T-cell (primary cell): ENCODE measurements at regions not wholly inside any gene's neighbourhood (a gene's known extent, or its start where the extent isn't known, plus 50 kb on each side); places are given as distances from the start of the nearest gene placed in this dataset.

ENCODE experiments used
- ATAC-seq, 4 experiments: fragments of 200-7000 bp in 3 of 4; fragments of 150-1000 bp in 1 of 4; cut with Tn5 transposase; replicated peaks in 1 of 4; 1 replicate in 3 of 4; 2 replicates in 1 of 4; pipeline ENCODE4 v1.10.0; 2021; ENCODE audit warnings: moderate library complexity in 3 of 4, mild to moderate bottlenecking in 2 of 4, moderate number of reproducible peaks in 1 of 4
- CTCF ChIA-PET, 2 donors: fragments of 300-600 bp; sonication (Branson Sonifier 250); formaldehyde crosslinking; loops; one replicate each; lab custom pipeline; 2022; ENCODE audit warnings: antibody characterized with exemption in 2 of 2; lab: Charles Lee
- POLR2A ChIA-PET, 2 donors: fragments of 300-600 bp; sonication (Branson Sonifier 250); formaldehyde crosslinking; loops; one replicate each; lab custom pipeline; 2022; ENCODE audit warnings: antibody characterized with exemption in 2 of 2; lab: Charles Lee
- DNase-seq, 35 experiments: peaks; one replicate each; pipeline versions ENCODE4 v3.0.0 to v3.0.0-alpha.2; 2013 to 2023
- H3K27ac ChIP-seq: one replicate; pipeline ENCODE4 v1.5.1; 2013; ENCODE audit warnings: low read length
- H3K27me3 ChIP-seq, 2 experiments: replicated peaks in 1 of 2; 1 replicate in 1 of 2; 2 replicates in 1 of 2; pipeline versions ENCODE4 v1.6.1 to v1.7.0; 2013; ENCODE audit warnings: low read length in 1 of 2, mixed read lengths in 1 of 2; ENCODE audit not compliant: control insufficient read depth in 2 of 2, insufficient read depth in 2 of 2; ENCODE audit errors: extremely low read depth in 1 of 2
- H3K36me3 ChIP-seq, 2 donors: 1 replicate in 1 of 2; 2 replicates in 1 of 2; pipeline versions ENCODE4 v1.6.1 to v1.7.0; 2013; ENCODE audit warnings: low read length in 1 of 2; ENCODE audit not compliant: control insufficient read depth in 2 of 2, insufficient read depth in 1 of 2; ENCODE audit errors: extremely low read depth in 1 of 2
- H3K4me1 ChIP-seq, 2 experiments: 1 replicate in 1 of 2; 2 replicates in 1 of 2; pipeline versions ENCODE4 v1.6.1 to v1.7.0; 2013; ENCODE audit warnings: low read length in 2 of 2, mixed read lengths in 1 of 2; ENCODE audit not compliant: insufficient read depth in 2 of 2, control insufficient read depth in 1 of 2; ENCODE audit errors: extremely low read depth in 1 of 2
- H3K4me3 ChIP-seq, 2 donors: 1 replicate in 1 of 2; 2 replicates in 1 of 2; pipeline versions ENCODE4 v1.5.1 to v1.7.0; 2013; ENCODE audit warnings: mild to moderate bottlenecking in 2 of 2, low read length in 1 of 2, moderate library complexity in 1 of 2; ENCODE audit not compliant: control insufficient read depth in 1 of 2; ENCODE audit errors: extremely low read depth in 1 of 2
- H3K9me3 ChIP-seq: 2 replicates; pipeline ENCODE4 v1.7.0; 2013
- H3K27ac Mint-ChIP-seq, 2 donors: one replicate each; pipeline ENCODE4 v1.8.0; 2020 to 2021; ENCODE audit warnings: mild to moderate bottlenecking in 2 of 2, mixed read lengths in 2 of 2
- H3K27me3 Mint-ChIP-seq, 2 donors: one replicate each; pipeline ENCODE4 v1.8.0; 2021 to 2022; ENCODE audit warnings: mixed read lengths in 2 of 2
- H3K36me3 Mint-ChIP-seq: one replicate; pipeline ENCODE4 v1.8.0; 2021; ENCODE audit warnings: mixed read lengths
- H3K4me1 Mint-ChIP-seq, 3 donors: one replicate each; pipeline ENCODE4 v1.8.0; 2020 to 2022; ENCODE audit warnings: mixed read lengths in 3 of 3, mild to moderate bottlenecking in 1 of 3
- H3K4me3 Mint-ChIP-seq, 3 donors: one replicate each; pipeline ENCODE4 v1.8.0; 2020 to 2022; ENCODE audit warnings: mild to moderate bottlenecking in 3 of 3, mixed read lengths in 3 of 3, moderate library complexity in 3 of 3
- H3K9me3 Mint-ChIP-seq, 3 donors: one replicate each; pipeline ENCODE4 v1.8.0; 2020 to 2022; ENCODE audit warnings: mixed read lengths in 3 of 3
- WGBS: methylation state at CpG from one replicate; pipeline ENCODE4 v1.1.5; 2013; ENCODE audit warnings: missing lambda C conversion rate; ENCODE audit not compliant: insufficient coverage; 5-methylcytosine and 5-hydroxymethylcytosine counted together

GRCh38 chr22:35480627-35481550, 59.7 kb upstream of the RASD2 start:
- no peaks in the 10 kb centered on the region for H3K9me3 ChIP-seq
- ATAC-seq (no peak), DNase-seq (no peak)
- Mint-ChIP-seq H3K36me3 (no peaks in the 10 kb centered on the region), H3K4me1 (peaks cover 2 to 6% (median 4%) of the 10 kb centered on the region in 3 donors), H3K4me3 (no peak overlapping the region), H3K27ac (peak overlapping the region in 1 of 2 donors; percentile 25), H3K9me3 (no peaks in the 10 kb centered on the region), H3K27me3 (peaks cover 46 to 63% of the 10 kb centered on the region in 2 donors)
- H3K36me3 ChIP-seq: no peaks in the 10 kb centered on the region
- H3K27ac ChIP-seq: no peak overlapping the region
- no peak overlapping the region for H3K4me3 ChIP-seq
- peaks cover 0 to 56% of the 10 kb centered on the region in 2 experiments for H3K27me3 ChIP-seq
- CTCF ChIA-PET: no interaction called here
- POLR2A ChIA-PET: no interaction called here
- WGBS: 39% methylated on average over 20 of the region's 22 CpGs
- H3K4me1 ChIP-seq: peaks cover 0 to 3% of the 10 kb centered on the region in 2 experiments

DNA sequence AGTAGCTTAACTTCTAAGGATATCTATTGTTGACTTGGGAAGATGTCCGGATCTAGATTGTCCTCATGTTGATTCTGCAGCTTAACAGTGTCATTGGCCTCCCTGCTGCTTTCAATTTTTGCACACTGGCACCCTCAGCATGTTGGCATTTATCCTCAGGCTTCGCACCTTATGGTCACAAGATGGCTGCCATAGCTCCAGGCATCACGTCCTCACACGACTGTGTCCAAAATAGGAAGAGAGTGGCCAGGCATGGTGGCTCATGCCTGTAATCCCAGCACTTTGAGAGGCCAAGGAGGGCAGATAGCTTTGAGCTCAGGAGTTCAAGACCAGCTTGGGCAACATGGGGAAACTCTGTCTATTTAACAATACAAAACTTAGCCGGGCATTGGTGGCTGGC, 58.3 kb upstream of the RASD2 start:
- H3K27ac ChIP-seq: no peak overlapping the region
- CTCF ChIA-PET: no interaction called here
- no peak overlapping the region for H3K4me3 Mint-ChIP-seq
- peaks cover 47 to 62% of the 10 kb centered on the region in 2 donors for H3K27me3 Mint-ChIP-seq
- H3K27ac Mint-ChIP-seq: no peak overlapping the region
- H3K27me3 ChIP-seq: peaks cover 0 to 55% of the 10 kb centered on the region in 2 experiments
- WGBS: 90% methylated on average over 4 of the region's 5 CpGs
- H3K9me3 ChIP-seq: no peaks in the 10 kb centered on the region
- H3K4me1 Mint-ChIP-seq: peaks cover 2 to 6% (median 4%) of the 10 kb centered on the region in 3 donors
- no peaks in the 10 kb centered on the region for H3K9me3 Mint-ChIP-seq
- POLR2A ChIA-PET: no interaction called here
- no peak overlapping the region for H3K4me3 ChIP-seq
- H3K4me1 ChIP-seq: peaks cover 0 to 3% of the 10 kb centered on the region in 2 experiments
- DNase-seq: no peak
- ATAC-seq: no peak
- H3K36me3 ChIP-seq: no peaks in the 10 kb centered on the region
- H3K36me3 Mint-ChIP-seq: no peaks in the 10 kb centered on the region

DNA sequence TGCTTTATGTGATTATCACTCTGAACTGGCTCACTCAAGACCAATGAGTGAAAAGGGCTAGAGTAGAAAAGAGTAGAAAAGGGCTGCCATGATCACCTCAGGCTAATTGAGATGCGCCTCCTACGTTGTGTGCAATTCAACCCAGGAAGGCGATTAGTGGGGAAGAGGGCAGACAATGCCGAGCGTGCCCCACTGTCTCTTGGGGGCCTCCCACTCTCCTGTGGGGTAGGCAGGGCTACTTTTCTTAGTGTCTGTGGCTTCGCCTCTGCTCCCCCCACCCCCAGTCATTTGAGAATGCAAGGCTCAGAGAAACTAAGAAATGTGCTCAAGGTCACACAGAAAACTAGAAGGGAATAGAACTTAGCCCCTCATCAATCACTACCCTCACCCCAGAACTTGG, 57.7 kb upstream of the RASD2 start:
- WGBS: 83% methylated on average over 5 of the region's 6 CpGs
- ChIA-PET POLR2A (no interaction called here), CTCF (no interaction called here)
- H3K27ac ChIP-seq: no peak overlapping the region
- no peaks in the 10 kb centered on the region for H3K9me3 Mint-ChIP-seq
- H3K27ac Mint-ChIP-seq: no peak overlapping the region
- peaks cover 0 to 3% of the 10 kb centered on the region in 2 experiments for H3K4me1 ChIP-seq
- H3K4me1 Mint-ChIP-seq: peaks cover 2 to 6% (median 4%) of the 10 kb centered on the region in 3 donors
- ATAC-seq (no peak), DNase-seq (no peak)
- no peaks in the 10 kb centered on the region for H3K36me3 Mint-ChIP-seq
- H3K9me3 ChIP-seq: no peaks in the 10 kb centered on the region
- H3K4me3 ChIP-seq: no peak overlapping the region
- peaks cover 49 to 61% of the 10 kb centered on the region in 2 donors for H3K27me3 Mint-ChIP-seq
- no peak overlapping the region for H3K4me3 Mint-ChIP-seq
- no peaks in the 10 kb centered on the region for H3K36me3 ChIP-seq
- peaks cover 0 to 53% of the 10 kb centered on the region in 2 experiments for H3K27me3 ChIP-seq

GRCh38 chr22:35483730-35484129, 56.9 kb upstream of the RASD2 start:
- H3K36me3 Mint-ChIP-seq: no peaks in the 10 kb centered on the region
- Histone ChIP-seq H3K4me3 (no peak overlapping the region), H3K36me3 (no peaks in the 10 kb centered on the region), H3K27me3 (peaks cover 0 to 52% of the 10 kb centered on the region in 2 experiments), H3K9me3 (no peaks in the 10 kb centered on the region), H3K4me1 (peaks cover 0 to 3% of the 10 kb centered on the region in 2 experiments), H3K27ac (no peak overlapping the region)
- POLR2A ChIA-PET: no interaction called here
- H3K27me3 Mint-ChIP-seq: peaks cover 45 to 57% of the 10 kb centered on the region in 2 donors
- DNase-seq (no peak), ATAC-seq (no peak)
- CTCF ChIA-PET: no interaction called here
- WGBS: 57% methylated on average over 3 of the region's 3 CpGs
- H3K4me1 Mint-ChIP-seq: peaks cover 2 to 6% (median 4%) of the 10 kb centered on the region in 3 donors
- no peaks in the 10 kb centered on the region for H3K9me3 Mint-ChIP-seq
- H3K4me3 Mint-ChIP-seq: no peak overlapping the region
- H3K27ac Mint-ChIP-seq: no peak overlapping the region

DNA sequence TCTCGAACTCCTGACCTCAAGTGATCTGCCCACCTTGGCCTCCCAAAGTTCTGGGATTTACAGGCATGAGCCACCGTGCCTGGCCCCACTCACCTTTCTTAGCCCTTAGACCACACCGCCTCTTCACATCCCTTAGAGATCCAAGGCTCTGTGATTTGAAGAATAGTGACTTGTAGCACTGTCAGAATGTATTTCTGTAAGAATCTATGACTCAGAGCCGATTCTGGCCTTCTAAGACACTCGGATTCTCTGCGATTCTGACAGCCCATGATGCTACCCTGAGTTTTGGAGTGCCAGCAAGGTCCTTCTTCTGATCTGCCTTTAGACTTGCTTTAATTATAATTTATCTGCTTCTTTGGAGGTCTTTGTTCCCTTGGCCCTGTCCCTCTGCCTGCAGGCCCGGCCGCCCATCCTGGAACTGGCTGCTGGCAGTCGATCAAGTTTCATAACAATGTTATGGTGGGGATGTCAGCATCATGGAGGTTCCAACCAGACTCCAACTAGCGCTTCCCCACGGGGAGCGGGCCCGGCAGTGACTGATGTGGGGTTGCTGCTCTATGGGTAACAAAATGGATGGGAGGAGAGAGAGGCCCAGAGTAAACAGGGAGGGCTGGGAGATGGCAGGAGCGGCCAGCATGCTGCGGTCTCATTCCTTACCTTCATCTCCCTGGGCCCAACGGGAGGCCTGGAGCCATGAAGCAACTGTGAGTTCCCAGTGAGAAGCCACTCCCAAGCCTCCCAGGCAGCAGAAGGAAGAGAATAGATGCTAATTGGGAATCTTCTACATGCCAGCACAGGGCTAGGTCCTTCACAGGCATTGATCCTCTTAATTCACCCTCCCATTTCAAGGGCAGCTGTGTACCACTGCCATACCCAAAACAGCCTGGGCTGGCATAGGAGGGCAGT, 55.7 kb upstream of the RASD2 start:
- ChIA-PET POLR2A (no interaction called here), CTCF (no interaction called here)
- Histone ChIP-seq H3K27ac (no peak overlapping the region), H3K4me1 (peaks cover 0 to 3% of the 10 kb centered on the region in 2 experiments), H3K9me3 (no peaks in the 10 kb centered on the region), H3K36me3 (no peaks in the 10 kb centered on the region), H3K27me3 (peaks cover 0 to 56% of the 10 kb centered on the region in 2 experiments), H3K4me3 (no peak overlapping the region)
- no peak overlapping the region for H3K4me3 Mint-ChIP-seq
- DNase-seq: no peak
- WGBS: 88% methylated on average over 7 of the region's 16 CpGs
- H3K27ac Mint-ChIP-seq: peak overlapping the region in 1 of 2 donors; percentile 32
- H3K9me3 Mint-ChIP-seq: no peaks in the 10 kb centered on the region
- peaks cover 2 to 6% (median 4%) of the 10 kb centered on the region in 3 donors for H3K4me1 Mint-ChIP-seq
- no peaks in the 10 kb centered on the region for H3K36me3 Mint-ChIP-seq
- ATAC-seq: no peak
- peaks cover 37 to 48% of the 10 kb centered on the region in 2 donors for H3K27me3 Mint-ChIP-seq

DNA sequence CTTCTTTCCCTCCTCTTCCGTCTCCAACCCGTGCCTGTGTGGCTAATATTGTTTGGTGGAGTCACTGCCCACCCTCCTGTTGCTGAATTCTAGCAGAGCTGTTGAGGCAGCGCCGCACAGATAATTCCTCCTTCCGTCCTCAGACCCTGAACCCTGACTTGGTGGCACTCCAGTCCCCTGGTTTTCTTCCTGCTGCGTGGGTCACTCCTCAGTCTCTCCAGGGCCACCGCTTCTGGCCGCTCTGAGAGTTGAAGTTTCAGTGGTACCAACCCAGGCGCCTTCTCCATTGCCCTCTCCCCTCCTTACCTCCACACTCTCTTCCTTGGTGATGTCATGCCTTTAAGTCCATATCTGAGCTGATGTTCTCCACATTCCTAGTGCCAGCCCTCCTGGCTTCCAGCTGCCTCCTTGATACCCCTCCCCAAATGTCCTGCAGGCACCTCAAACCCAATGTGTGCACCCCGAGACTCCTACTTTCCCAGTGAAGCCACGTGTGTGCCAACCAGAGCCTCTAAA, 54.5 kb upstream of the RASD2 start:
- ChIA-PET POLR2A (no interaction called here), CTCF (no interaction called here)
- Mint-ChIP-seq H3K36me3 (no peaks in the 10 kb centered on the region), H3K4me3 (no peak overlapping the region), H3K9me3 (no peaks in the 10 kb centered on the region), H3K27me3 (peaks cover 34 to 38% of the 10 kb centered on the region in 2 donors), H3K27ac (no peak overlapping the region), H3K4me1 (peaks cover 0 to 3% (median 2%) of the 10 kb centered on the region in 3 donors)
- Histone ChIP-seq H3K9me3 (no peaks in the 10 kb centered on the region), H3K4me3 (no peak overlapping the region), H3K27me3 (peaks cover 0 to 52% of the 10 kb centered on the region in 2 experiments), H3K4me1 (no peaks in the 10 kb centered on the region), H3K27ac (no peak overlapping the region), H3K36me3 (no peaks in the 10 kb centered on the region)
- DNase-seq: no peak
- WGBS: 85% methylated on average over 9 of the region's 11 CpGs
- no peak for ATAC-seq
